Sigmoid colon (tissue), 4 donors: ENCODE measurements at regions not wholly inside any gene's neighbourhood (a gene's known extent, or its start where the extent isn't known, plus 50 kb on each side); places are given as distances from the start of the nearest gene placed in this dataset.

Experiments
- CTCF ChIP-seq, 4 experiments: fragments of 450-650 bp in 3 of 4; fragments of 200-600 bp in 1 of 4; IDR thresholded peaks; one replicate each; pipeline ENCODE4 v1.5.1; 2016 to 2019; ENCODE audit warnings: antibody characterized with exemption in 4 of 4, mild to moderate bottlenecking in 3 of 4, moderate library complexity in 2 of 4
- POLR2A ChIP-seq, 2 donors: fragments of 450-650 bp; IDR thresholded peaks; one replicate each; pipeline ENCODE4 v1.6.1; 2016; ENCODE audit warnings: antibody characterized with exemption in 2 of 2, mild to moderate bottlenecking in 2 of 2, moderate library complexity in 2 of 2
- POLR2AphosphoS5 ChIP-seq, 4 donors: sonication (generic); formaldehyde crosslinking; IDR thresholded peaks; one replicate each; pipeline ENCODE4 v1.6.1; 2017; ENCODE audit warnings: antibody characterized with exemption in 4 of 4

GRCh38 chr11:110951950-110952503 is 239.8 kb upstream of the ARHGAP20 start:
- TF ChIP-seq POLR2A (IDR thresholded peaks at IDR 0.05): no peak
- TF ChIP-seq CTCF (IDR thresholded peaks at IDR 0.05): no peak
- no peak for TF ChIP-seq POLR2AphosphoS5 (IDR thresholded peaks at IDR 0.05)
